H1 (cell line): ENCODE measurements at regions not wholly inside any gene's neighbourhood (a gene's known extent, or its start where the extent isn't known, plus 50 kb on each side); places are given as distances from the start of the nearest gene placed in this dataset.

Source experiments
- CHD2 ChIP-seq: IDR thresholded peaks from 2 replicates; pipeline ENCODE4 v1.6.1; 2012; ENCODE audit warnings: low read length, improper control_type of control experiment
- RBBP5 ChIP-seq: IDR thresholded peaks from 2 replicates; pipeline ENCODE4 v1.7.1; 2012; ENCODE audit warnings: low read depth, mild to moderate bottlenecking, inconsistent platforms, low read length, moderate library complexity, borderline replicate concordance
- SAP30 ChIP-seq: fragments of 300-600 bp; sonication (generic); IDR thresholded peaks from 2 replicates; pipeline ENCODE4 v1.7.1; 2012; ENCODE audit warnings: low read length, moderate library complexity, mild to moderate bottlenecking, inconsistent platforms; ENCODE audit not compliant: insufficient read depth, insufficient replicate concordance
- SIRT6 ChIP-seq: IDR thresholded peaks from one replicate; pipeline ENCODE4 v1.7.1; 2012; ENCODE audit warnings: low read length, inconsistent platforms
- TEAD4 ChIP-seq: IDR thresholded peaks from 2 replicates; pipeline ENCODE4 v1.6.1; 2012; ENCODE audit warnings: low read depth, low read length, inconsistent platforms, mixed read lengths
- TF ChIP-seq, protein P1 (sequence below): IDR thresholded peaks from 2 replicates; pipeline ENCODE4 v1.6.1; 2012; ENCODE audit warnings: inconsistent platforms

- TF ChIP-seq, protein P1, sequence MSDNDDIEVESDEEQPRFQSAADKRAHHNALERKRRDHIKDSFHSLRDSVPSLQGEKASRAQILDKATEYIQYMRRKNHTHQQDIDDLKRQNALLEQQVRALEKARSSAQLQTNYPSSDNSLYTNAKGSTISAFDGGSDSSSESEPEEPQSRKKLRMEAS = no peak
- no peak for TF ChIP-seq RBBP5
- TF ChIP-seq SIRT6 = no peak
- no peak for TF ChIP-seq TEAD4
- no peak for TF ChIP-seq SAP30
- TF ChIP-seq CHD2 = no peak
Measured at GRCh38 chr17:5838661-5839300, 231.4 kb upstream of the WSCD1 start (continued).
